K562 (cell line): ENCODE measurements at regions not wholly inside any gene's neighbourhood (a gene's known extent, or its start where the extent isn't known, plus 50 kb on each side); places are given as distances from the start of the nearest gene placed in this dataset.

ENCODE experiments used
- ATAC-seq: fragments of 200-7000 bp; cut with Tn5 transposase; 3 replicates; pipeline ENCODE4 v1.9.1; 2020; ENCODE audit warnings: moderate library complexity
- BruUV-seq: library from RNA; stranded (reverse); fragments of 400-500 nt; replicated peaks from 2 replicates; lab custom pipeline; 2021; lab: Mats Ljungman, UMichigan
- CTCF ChIA-PET: fragments of 300-600 bp; formaldehyde crosslinking; extraction: SDS; loops from one replicate; lab custom pipeline; 2021; ENCODE audit warnings: low intra/inter-chr PET ratio; lab: Yijun Ruan, JAX
- POLR2A ChIA-PET: fragments of 300-600, 350-650 bp; sonication (Branson Sonifier 250); formaldehyde crosslinking; extraction: SDS; loops from one replicate; lab custom pipeline; 2021; ENCODE audit warnings: antibody characterized with exemption, inconsistent platforms; lab: Yijun Ruan, JAX
- DNase-seq, 4 experiments: peaks; one replicate each; pipeline versions ENCODE4 v3.0.0 to v3.0.0-alpha.2; 2011 to 2018; ENCODE audit warnings: low spot score in 3 of 4, mixed read lengths in 3 of 4; ENCODE audit errors: extremely low read depth in 1 of 4
- FAIRE-seq: peaks from 2 replicates; lab custom pipeline; 2011; peaks lifted over from hg19 to GRCh38; lab: Jason Lieb, UNC
- H2AFZ ChIP-seq: 2 replicates; pipeline ENCODE4 v1.6.0; 2011; ENCODE audit warnings: low read depth, low read length, control low read depth, inconsistent platforms
- H3K27ac ChIP-seq: fragments of 200-600 bp; 3 replicates; pipeline ENCODE4 v1.8.0; 2011; ENCODE audit warnings: low read depth, mild to moderate bottlenecking, control low read depth, inconsistent platforms, low read length, moderate library complexity, mixed read lengths; ENCODE audit errors: extremely low read depth
- H3K27me3 ChIP-seq, 2 experiments: fragments of 300-600 bp in 1 of 2; 2 replicates in 1 of 2; 3 replicates in 1 of 2; pipeline versions ENCODE4 v1.6.0 to v1.8.0; 2011; ENCODE audit warnings: inconsistent platforms in 2 of 2, low read length in 2 of 2, mild to moderate bottlenecking in 1 of 2, mixed read lengths in 1 of 2, moderate library complexity in 1 of 2; ENCODE audit not compliant: control insufficient read depth in 2 of 2, insufficient read depth in 2 of 2
- H3K36me3 ChIP-seq: fragments of 300-600 bp; 3 replicates; pipeline ENCODE4 v1.8.0; 2011; ENCODE audit warnings: mild to moderate bottlenecking, low read length, inconsistent platforms; ENCODE audit not compliant: control insufficient read depth, insufficient read depth
- H3K4me1 ChIP-seq, 2 experiments: fragments of 200-600 bp in 1 of 2; replicated peaks in 1 of 2; 2 replicates in 1 of 2; 3 replicates in 1 of 2; pipeline versions ENCODE4 v1.5.1 to v1.8.0; 2011; ENCODE audit warnings: inconsistent platforms in 2 of 2, low read length in 2 of 2, mild to moderate bottlenecking in 1 of 2, mixed read lengths in 1 of 2, moderate library complexity in 1 of 2; ENCODE audit not compliant: control insufficient read depth in 2 of 2, insufficient read depth in 2 of 2
- H3K4me2 ChIP-seq: 2 replicates; pipeline ENCODE4 v1.6.1; 2011; ENCODE audit warnings: low read length, control low read depth, inconsistent platforms, mixed read lengths; ENCODE audit not compliant: insufficient read depth
- H3K4me3 ChIP-seq: fragments of 200-600 bp; sonication (generic), shearing (Covaris generic); 2 replicates; pipeline ENCODE4 v1.5.1; 2016; ENCODE audit warnings: control low read depth, inconsistent platforms
- H3K79me2 ChIP-seq: fragments of 200-600 bp; 3 replicates; pipeline ENCODE4 v1.8.0; 2011; ENCODE audit warnings: low read length, inconsistent platforms; ENCODE audit not compliant: control insufficient read depth, insufficient read depth
- H3K9ac ChIP-seq, 2 experiments: 2 replicates each; pipeline versions ENCODE4 v1.6.0 to v1.6.1; 2011; ENCODE audit warnings: low read depth in 2 of 2, low read length in 2 of 2, control low read depth in 1 of 2, inconsistent platforms in 1 of 2, mild to moderate bottlenecking in 1 of 2, mixed read lengths in 1 of 2; ENCODE audit not compliant: insufficient read depth in 1 of 2
- H3K9me1 ChIP-seq: one replicate; pipeline ENCODE4 v1.6.0; 2011; ENCODE audit warnings: inconsistent platforms, mild to moderate bottlenecking, low read length, moderate library complexity; ENCODE audit not compliant: control insufficient read depth, insufficient read depth
- H3K9me3 ChIP-seq: replicated peaks from 2 replicates; pipeline ENCODE4 v1.5.1; 2011; ENCODE audit warnings: low read depth, low read length, inconsistent platforms; ENCODE audit not compliant: control insufficient read depth, insufficient read depth
- H4K20me1 ChIP-seq: replicated peaks from 2 replicates; pipeline ENCODE4 v1.6.1; 2011; ENCODE audit warnings: low read length, inconsistent platforms, mixed read lengths; ENCODE audit not compliant: control insufficient read depth, insufficient read depth
- ARNT ChIP-seq, 2 experiments: fragments of 450-650 bp; IDR thresholded peaks; 2 replicates each; pipeline ENCODE4 v1.6.1; 2016; ENCODE audit warnings: mild to moderate bottlenecking in 1 of 2
- FOXM1 ChIP-seq, 2 experiments: fragments of 450-650 bp in 1 of 2; sonication (generic) in 1 of 2; formaldehyde crosslinking in 1 of 2; IDR thresholded peaks; 2 replicates each; pipeline versions ENCODE4 v1.6.1 to v1.9.0; 2017 to 2022; ENCODE audit warnings: low read depth in 2 of 2, mild to moderate bottlenecking in 2 of 2, missing genetic modification reagents in 1 of 2, moderate library complexity in 1 of 2
- ILF3 ChIP-seq: fragments of 450-650 bp; IDR thresholded peaks from 2 replicates; pipeline ENCODE4 v1.6.1; 2018; ENCODE audit warnings: antibody characterized with exemption, mild to moderate bottlenecking, moderate library complexity, borderline replicate concordance
- NELFE ChIP-seq: IDR thresholded peaks from 2 replicates; pipeline ENCODE4 v1.6.1; 2011; ENCODE audit warnings: mild to moderate bottlenecking; ENCODE audit not compliant: insufficient read depth, insufficient read length
- NEUROD1 ChIP-seq: fragments of 150-350 bp; IDR thresholded peaks from 2 replicates; pipeline ENCODE4 v1.6.1; 2014; ENCODE audit warnings: borderline replicate concordance, low read length, low read depth; ENCODE audit not compliant: partially characterized antibody
- ZFP36 ChIP-seq: fragments of 150-350 bp; IDR thresholded peaks from 2 replicates; pipeline ENCODE4 v1.6.1; 2018; ENCODE audit warnings: low read length, low read depth; ENCODE audit not compliant: partially characterized antibody
- ZNF561 ChIP-seq: fragments of 450-650 bp; formaldehyde crosslinking; conservative IDR thresholded peaks from 2 replicates; pipeline ENCODE4 v1.4.0; 2020; ENCODE audit warnings: mild to moderate bottlenecking, moderate library complexity
- ZNF740 ChIP-seq, 3 experiments: fragments of 200-800 bp in 1 of 3; sonication (Bioruptor generic) in 1 of 3; sonication (generic) in 1 of 3; formaldehyde crosslinking in 1 of 3; IDR thresholded peaks; 2 replicates each; pipeline versions ENCODE4 v1.6.1 to v1.8.0; 2016 to 2022; ENCODE audit warnings: mild to moderate bottlenecking in 2 of 3, missing compliant biosample characterization in 2 of 3, missing genetic modification characterization in 2 of 3, missing genetic modification reagents in 1 of 3
- ZNF79 ChIP-seq: fragments of 250-450 bp; sonication (Bioruptor Pico); IDR thresholded peaks from 2 replicates; pipeline ENCODE4 v1.4.0; 2020; ENCODE audit warnings: low read depth, mild to moderate bottlenecking, moderate library complexity
- WGBS: fragments of 100-300 bp; shearing (Covaris generic); methylation state at CpG from one replicate; pipeline ENCODE4 v1.1.6; 2016; ENCODE audit warnings: low coverage, mixed read lengths; ENCODE audit not compliant: insufficient coverage; ENCODE audit errors: missing lambda C conversion rate; 5-methylcytosine and 5-hydroxymethylcytosine counted together
- in situ Hi-C: fragments of 300-500 bp; cut with MboI; formaldehyde crosslinking; loops from 4 replicates; pipeline ENCODE4 v1.15.0; 2018; ENCODE audit warnings: inconsistent platforms, mixed read lengths
- intact Hi-C: fragments of 100-400 bp; cut with micrococcal nuclease; formaldehyde crosslinking; loops from 2 replicates; pipeline ENCODE4 v1.14.2; 2022

- Histone ChIP-seq H4K20me1 (no peaks in the 10 kb centered on the region), H2AFZ (no peak overlapping the region), H3K4me2 (no peak overlapping the region), H3K27me3 (no peaks in the 10 kb centered on the region), H3K79me2 (no peaks in the 10 kb centered on the region), H3K9ac (no peak overlapping the region), H3K4me3 (no peak overlapping the region), H3K4me1 (no peaks in the 10 kb centered on the region), H3K9me1 (no peaks in the 10 kb centered on the region), H3K27ac (no peak overlapping the region), H3K36me3 (no peaks in the 10 kb centered on the region), H3K9me3 (no peaks in the 10 kb centered on the region)
- in situ Hi-C loops, result no loop called here
- ATAC-seq (no peak), FAIRE-seq (no peak), DNase-seq (no peak)
- ChIA-PET POLR2A (no interaction called here), CTCF (no interaction called here)
- no TSS peak for BruUV-seq
- intact Hi-C loops, result no loop called here
- 0% methylated on average over 1 of the region's 1 CpG for WGBS
- TF ChIP-seq ZNF79 (CRISPR knock-in tag) (no peak), FOXM1 (IDR thresholded peaks at IDR 0.05; ENCODE audit: low read depth) (no peak), FOXM1 (CRISPR knock-in tag; IDR thresholded peaks at IDR 0.05; ENCODE audit: low read depth) (no peak), ZFP36 (no peak), NEUROD1 (no peak), ILF3 (no peak), ZNF561 (no peak), ARNT (IDR thresholded peaks at IDR 0.05) (no peak), ZNF740 (CRISPR knock-in tag; IDR thresholded peaks at IDR 0.05) (no peak), ZNF740 (tag; IDR thresholded peaks at IDR 0.05) (no peak), NELFE (no peak)
Observed at GRCh38 chr4:160969925-160970324, 1193.9 kb downstream of the FSTL5 start.
